ENCODE measurements at regions not wholly inside any gene's neighbourhood (a gene's known extent, or its start where the extent isn't known, plus 50 kb on each side); places are given as distances from the start of the nearest gene placed in this dataset.

DNA sequence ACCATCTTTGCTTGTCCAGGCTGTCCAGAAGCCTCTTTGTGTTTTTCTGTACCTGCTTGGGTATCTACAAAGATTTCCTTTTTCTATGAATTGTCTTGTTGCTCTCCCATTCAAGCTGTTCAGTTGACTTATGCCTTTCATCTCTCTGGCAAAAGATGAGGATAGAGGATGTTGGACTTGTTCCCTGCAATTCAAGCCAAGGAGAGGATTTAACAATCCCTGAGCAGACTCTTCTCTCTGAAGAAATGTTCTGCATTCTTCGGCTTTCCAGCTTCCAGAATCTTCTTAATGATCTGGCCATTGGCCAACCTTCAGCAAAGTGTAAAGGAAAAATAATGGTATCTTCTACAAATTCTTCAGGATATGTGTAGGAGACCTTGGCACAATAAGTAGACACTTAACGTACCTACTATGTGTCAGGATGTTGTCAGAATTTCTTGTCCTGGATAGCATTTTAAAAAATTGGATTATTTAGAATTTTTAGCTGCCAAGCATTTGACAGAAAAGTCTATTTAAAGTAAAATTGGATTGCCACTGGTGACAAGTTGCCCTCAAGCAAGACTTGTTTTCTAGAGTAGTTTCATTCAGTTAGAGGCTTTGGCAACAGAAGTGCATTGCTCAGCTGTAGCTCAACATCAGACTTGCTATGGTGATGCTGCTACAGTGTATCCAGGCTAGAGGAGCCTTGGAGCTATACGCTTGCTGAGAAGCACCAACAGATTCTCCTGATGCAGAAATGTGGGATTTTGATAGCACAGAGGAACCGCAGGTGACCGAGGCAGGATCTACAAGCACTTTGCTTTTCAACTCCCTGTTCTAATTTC lies 455.7 kb downstream of the SUCLA2 start:
- FAIRE-seq (no peak), DNase-seq (ENCODE audit: insufficient read length, low spot score) (no peak)
- TF ChIP-seq PAX5 (IDR thresholded peaks at IDR 0.05; ENCODE audit: insufficient read depth, low read length, severe bottlenecking), result no peak

DNA sequence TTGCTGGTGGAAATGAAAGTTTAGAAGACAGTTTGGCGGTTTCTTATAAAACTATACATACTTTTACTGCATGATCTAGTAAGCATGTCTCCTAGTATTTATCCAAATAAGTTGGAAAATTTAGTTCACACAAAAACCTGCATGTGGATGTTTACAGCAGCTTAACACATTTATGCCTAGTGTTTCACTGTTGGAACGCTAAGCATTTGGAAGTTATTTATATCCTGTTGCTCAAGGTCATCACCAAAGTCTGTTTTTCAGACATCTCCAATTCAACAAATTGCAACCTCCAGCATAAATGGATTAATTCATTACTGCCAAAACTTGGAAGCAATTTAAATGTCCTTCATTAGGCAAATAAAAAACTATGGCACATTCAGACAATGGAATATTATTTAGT lies 461.8 kb downstream of the SUCLA2 start:
- FAIRE-seq (no peak), DNase-seq (ENCODE audit: insufficient read length, low spot score) (no peak)
- no peak for TF ChIP-seq POLR2A (IDR thresholded peaks at IDR 0.05; ENCODE audit: low read depth, low read length)
- TF ChIP-seq SPI1 (IDR thresholded peaks at IDR 0.05; ENCODE audit: low read depth, low read length), result no peak
- TF ChIP-seq TAF1 (IDR thresholded peaks at IDR 0.05; ENCODE audit: low read depth, low read length), result no peak
- no peak for TF ChIP-seq POLR2AphosphoS5 (IDR thresholded peaks at IDR 0.05; ENCODE audit: low read depth, low read length)
- TF ChIP-seq POU2F2 (IDR thresholded peaks at IDR 0.05; ENCODE audit: low read depth, low read length), result no peak
- TF ChIP-seq PAX5 (IDR thresholded peaks at IDR 0.05; ENCODE audit: insufficient read depth, low read length, severe bottlenecking), result no peak

DNA sequence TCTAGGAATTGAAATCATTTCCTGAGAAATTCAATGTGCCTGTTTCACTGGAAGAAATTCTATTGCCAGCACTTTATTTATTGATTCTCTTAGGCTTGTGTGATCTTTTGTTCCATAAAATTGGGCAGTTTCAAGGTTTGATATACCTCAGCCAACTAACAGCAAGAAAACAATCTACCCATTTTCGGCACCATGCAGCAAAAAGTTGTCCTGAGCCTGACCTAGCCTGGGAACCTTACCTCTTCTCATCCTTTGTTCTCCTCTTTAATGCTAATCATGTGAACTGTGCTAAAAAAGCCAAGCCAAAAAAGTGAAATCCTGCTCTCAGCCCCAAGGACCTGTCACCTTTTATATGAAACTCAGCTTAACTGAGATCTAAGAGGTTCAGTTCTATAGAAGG lies 477.3 kb downstream of the SUCLA2 start:
- no peak for FAIRE-seq
- no peak for TF ChIP-seq SPI1 (IDR thresholded peaks at IDR 0.05; ENCODE audit: low read depth, low read length)
- no peak for TF ChIP-seq POU2F2 (IDR thresholded peaks at IDR 0.05; ENCODE audit: low read depth, low read length)
- TF ChIP-seq POLR2AphosphoS5 (IDR thresholded peaks at IDR 0.05; ENCODE audit: low read depth, low read length), result no peak
- no peak for TF ChIP-seq TAF1 (IDR thresholded peaks at IDR 0.05; ENCODE audit: low read depth, low read length)
- TF ChIP-seq POLR2A (IDR thresholded peaks at IDR 0.05; ENCODE audit: low read depth, low read length), result no peak
- TF ChIP-seq PAX5 (IDR thresholded peaks at IDR 0.05; ENCODE audit: insufficient read depth, low read length, severe bottlenecking), result no peak

DNA sequence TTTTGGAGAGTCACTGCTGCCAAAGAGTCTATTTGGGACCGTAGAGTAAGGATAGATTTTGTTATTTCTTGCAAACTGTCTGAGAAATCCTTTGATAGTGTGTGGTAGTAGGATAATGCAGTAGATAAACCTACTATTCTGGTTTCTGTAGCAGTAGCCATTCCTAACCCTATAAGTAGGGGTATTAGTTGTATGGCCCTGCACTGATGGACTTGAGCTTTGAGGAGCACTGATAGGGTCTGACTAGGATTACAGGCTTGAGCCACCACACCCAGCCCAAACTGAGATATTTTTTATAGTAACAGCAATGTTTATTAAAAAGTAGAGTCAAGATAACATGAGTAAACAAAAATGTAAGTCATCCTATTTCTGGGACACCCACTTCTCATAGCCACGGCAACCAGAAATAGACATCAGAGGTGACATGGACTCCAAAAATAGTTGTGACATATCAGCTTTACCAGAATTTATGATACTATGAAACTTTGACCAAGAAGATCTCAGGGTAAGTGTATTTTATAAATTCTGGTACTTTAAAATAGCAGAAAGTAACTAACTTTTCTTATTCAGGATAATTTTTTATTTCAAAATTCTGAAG lies 479.1 kb downstream of the SUCLA2 start:
- DNase-seq (ENCODE audit: insufficient read length, low spot score) (no peak), FAIRE-seq (no peak)
- TF ChIP-seq POLR2A (IDR thresholded peaks at IDR 0.05; ENCODE audit: low read depth, low read length), result no peak
- TF ChIP-seq TAF1 (IDR thresholded peaks at IDR 0.05; ENCODE audit: low read depth, low read length), result no peak
- no peak for TF ChIP-seq PAX5 (IDR thresholded peaks at IDR 0.05; ENCODE audit: insufficient read depth, low read length, severe bottlenecking)
- TF ChIP-seq POLR2AphosphoS5 (IDR thresholded peaks at IDR 0.05; ENCODE audit: low read depth, low read length), result no peak
- TF ChIP-seq POU2F2 (IDR thresholded peaks at IDR 0.05; ENCODE audit: low read depth, low read length), result no peak
- no peak for TF ChIP-seq SPI1 (IDR thresholded peaks at IDR 0.05; ENCODE audit: low read depth, low read length)

More for the DNA sequence above, 477.3 kb downstream of the SUCLA2 start:
- no peak for DNase-seq (ENCODE audit: insufficient read length, low spot score)

DNA sequence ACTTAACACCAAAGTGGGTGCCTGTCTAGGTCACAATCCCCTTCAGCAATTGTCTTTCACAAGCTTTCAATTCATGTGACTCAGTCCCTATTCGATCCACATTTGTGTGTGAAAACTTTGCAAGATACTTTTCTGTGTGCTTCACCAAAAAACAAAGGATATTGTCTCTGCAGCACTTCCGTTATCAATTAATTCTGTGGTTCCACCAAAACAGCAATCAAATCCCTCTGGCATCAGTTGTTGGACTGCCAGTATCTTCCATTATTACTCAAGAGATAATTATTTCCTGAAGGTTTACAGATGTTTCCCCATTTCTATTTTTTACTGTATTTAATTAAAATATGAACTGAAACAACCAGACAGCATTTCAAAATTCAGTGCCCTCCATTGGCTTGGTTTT lies 481.4 kb downstream of the SUCLA2 start:
- DNase-seq (ENCODE audit: insufficient read length, low spot score) (no peak), FAIRE-seq (no peak)
- no peak for TF ChIP-seq POU2F2 (IDR thresholded peaks at IDR 0.05; ENCODE audit: low read depth, low read length)
- TF ChIP-seq TAF1 (IDR thresholded peaks at IDR 0.05; ENCODE audit: low read depth, low read length), result no peak
- no peak for TF ChIP-seq POLR2A (IDR thresholded peaks at IDR 0.05; ENCODE audit: low read depth, low read length)
- no peak for TF ChIP-seq POLR2AphosphoS5 (IDR thresholded peaks at IDR 0.05; ENCODE audit: low read depth, low read length)
- TF ChIP-seq SPI1 (IDR thresholded peaks at IDR 0.05; ENCODE audit: low read depth, low read length), result no peak
- TF ChIP-seq PAX5 (IDR thresholded peaks at IDR 0.05; ENCODE audit: insufficient read depth, low read length, severe bottlenecking), result no peak

- DNase-seq (ENCODE audit: insufficient read length, low spot score) (no peak), FAIRE-seq (no peak)
- TF ChIP-seq POLR2AphosphoS5 (IDR thresholded peaks at IDR 0.05; ENCODE audit: low read depth, low read length), result no peak
- TF ChIP-seq TAF1 (IDR thresholded peaks at IDR 0.05; ENCODE audit: low read depth, low read length), result no peak
- TF ChIP-seq POU2F2 (IDR thresholded peaks at IDR 0.05; ENCODE audit: low read depth, low read length), result no peak
- no peak for TF ChIP-seq PAX5 (IDR thresholded peaks at IDR 0.05; ENCODE audit: insufficient read depth, low read length, severe bottlenecking)
- TF ChIP-seq POLR2A (IDR thresholded peaks at IDR 0.05; ENCODE audit: low read depth, low read length), result no peak
- TF ChIP-seq SPI1 (IDR thresholded peaks at IDR 0.05; ENCODE audit: low read depth, low read length), result no peak
Observed at GRCh38 chr13:47518530-47518929, 482.5 kb downstream of the SUCLA2 start.

- FAIRE-seq, result no peak
- TF ChIP-seq POLR2AphosphoS5 (IDR thresholded peaks at IDR 0.05; ENCODE audit: low read depth, low read length), result no peak
- TF ChIP-seq POU2F2 (IDR thresholded peaks at IDR 0.05; ENCODE audit: low read depth, low read length), result no peak
- TF ChIP-seq POLR2A (IDR thresholded peaks at IDR 0.05; ENCODE audit: low read depth, low read length), result no peak
- no peak for TF ChIP-seq TAF1 (IDR thresholded peaks at IDR 0.05; ENCODE audit: low read depth, low read length)
- no peak for TF ChIP-seq PAX5 (IDR thresholded peaks at IDR 0.05; ENCODE audit: insufficient read depth, low read length, severe bottlenecking)
- no peak for TF ChIP-seq SPI1 (IDR thresholded peaks at IDR 0.05; ENCODE audit: low read depth, low read length)
- no peak for DNase-seq (ENCODE audit: insufficient read length, low spot score)
Observed at GRCh38 chr13:47511647-47512046, 489.4 kb downstream of the SUCLA2 start.

DNA sequence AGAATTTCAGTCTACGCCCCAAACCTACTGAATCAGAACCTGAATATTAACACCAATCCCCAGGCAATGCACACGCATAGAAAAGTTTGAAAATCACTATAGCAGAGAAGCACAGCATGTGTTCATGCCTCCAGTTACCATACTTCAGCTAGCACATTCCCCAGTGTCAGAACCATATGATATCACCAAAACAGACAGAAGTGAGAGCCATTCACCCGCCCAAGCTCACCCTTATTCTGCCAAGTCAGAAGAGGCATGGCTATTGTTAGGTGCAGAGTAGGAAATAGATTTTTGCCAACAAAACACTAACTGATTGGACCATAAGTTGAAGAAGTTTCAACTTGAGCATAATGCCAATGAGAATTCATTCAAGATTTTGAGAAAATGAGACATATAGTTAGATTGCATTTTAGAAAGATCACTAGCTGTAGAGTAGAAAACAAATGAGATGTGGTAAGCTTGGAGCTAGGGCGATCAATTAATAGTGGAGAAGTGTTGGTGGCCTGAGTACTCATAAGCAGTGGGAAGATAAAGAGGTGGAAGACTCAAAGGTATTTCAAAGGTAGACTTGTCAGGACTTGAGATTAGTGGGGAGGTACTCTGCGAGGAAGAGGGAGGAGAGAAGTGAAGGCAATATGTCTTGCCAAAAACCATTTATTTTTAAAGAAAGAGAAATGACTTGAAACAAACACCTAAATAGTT lies 492.4 kb downstream of the SUCLA2 start:
- FAIRE-seq, result no peak
- TF ChIP-seq POLR2A (IDR thresholded peaks at IDR 0.05; ENCODE audit: low read depth, low read length) (no peak), POU2F2 (IDR thresholded peaks at IDR 0.05; ENCODE audit: low read depth, low read length) (no peak), PAX5 (IDR thresholded peaks at IDR 0.05; ENCODE audit: insufficient read depth, low read length, severe bottlenecking) (no peak)
- DNase-seq (ENCODE audit: insufficient read length, low spot score), result no peak

GRCh38 chr13:47503475-47503874 lies 497.6 kb downstream of the SUCLA2 start:
- no peak for FAIRE-seq

More at GRCh38 chr13:47503475-47503874, 497.6 kb downstream of the SUCLA2 start:
- no peak for TF ChIP-seq POU2F2 (IDR thresholded peaks at IDR 0.05; ENCODE audit: low read depth, low read length)
- TF ChIP-seq POLR2AphosphoS5 (IDR thresholded peaks at IDR 0.05; ENCODE audit: low read depth, low read length), result no peak
- TF ChIP-seq PAX5 (IDR thresholded peaks at IDR 0.05; ENCODE audit: insufficient read depth, low read length, severe bottlenecking), result no peak
- TF ChIP-seq POLR2A (IDR thresholded peaks at IDR 0.05; ENCODE audit: low read depth, low read length), result no peak
- TF ChIP-seq TAF1 (IDR thresholded peaks at IDR 0.05; ENCODE audit: low read depth, low read length), result no peak
- TF ChIP-seq SPI1 (IDR thresholded peaks at IDR 0.05; ENCODE audit: low read depth, low read length), result no peak
- DNase-seq (ENCODE audit: insufficient read length, low spot score), result no peak
